ENCODE measurements at regions not wholly inside any gene's neighbourhood (a gene's known extent, or its start where the extent isn't known, plus 50 kb on each side); places are given as distances from the start of the nearest gene placed in this dataset.
A peak's percentile ranks its signal among the peaks of the same experiment; 100 is the strongest.
"Not testable (repeated sequence)": the region's sequence is repeated elsewhere in the genome, so short reads cannot be mapped to it uniquely, and the experiment has no call there.

- no peak overlapping the region for H3K27ac ChIP-seq
- DNase-seq (ENCODE audit: low read depth, low spot score), result no peak
These were observed 119.7 kb downstream of the MACROH2A1 start for GRCh38 chr5:135279328-135279727.

GRCh38 chr5:135276151-135276550 is 122.9 kb downstream of the MACROH2A1 start:
- H3K27ac ChIP-seq, result no peak overlapping the region
- DNase-seq (ENCODE audit: low read depth, low spot score), result no peak

GRCh38 chr5:135273212-135273611 is 125.8 kb downstream of the MACROH2A1 start:
- no peak for DNase-seq (ENCODE audit: low read depth, low spot score)
- H3K27ac ChIP-seq, result no peak overlapping the region

- no peak for DNase-seq (ENCODE audit: low read depth, low spot score)
- no peak overlapping the region for H3K27ac ChIP-seq
These were observed 126.7 kb downstream of the MACROH2A1 start for GRCh38 chr5:135272311-135272805.

GRCh38 chr5:135271533-135272310 is 127.3 kb downstream of the MACROH2A1 start:
- H3K27ac ChIP-seq, result no peak overlapping the region
- no peak for DNase-seq (ENCODE audit: low read depth, low spot score)

GRCh38 chr5:135269931-135270421 is 129.1 kb downstream of the MACROH2A1 start:
- peak; percentile 24 for DNase-seq (ENCODE audit: low read depth, low spot score)
- peak overlapping the region; percentile 37 for H3K27ac ChIP-seq

- H3K27ac ChIP-seq, result peak overlapping the region; percentile 37
These were observed 129.8 kb downstream of the MACROH2A1 start for GRCh38 chr5:135269199-135269598.

GRCh38 chr5:135266975-135267374 is 132.1 kb downstream of the MACROH2A1 start:
- DNase-seq (ENCODE audit: low read depth, low spot score), result no peak
- no peak overlapping the region for H3K27ac ChIP-seq

More at GRCh38 chr5:135269199-135269598, 129.8 kb downstream of the MACROH2A1 start:
- DNase-seq (ENCODE audit: low read depth, low spot score), result no peak

GRCh38 chr5:135266303-135266635 is 132.8 kb downstream of the MACROH2A1 start:
- no peak overlapping the region for H3K27ac ChIP-seq
- DNase-seq (ENCODE audit: low read depth, low spot score), result no peak

- H3K27ac ChIP-seq, result no peak overlapping the region
- no peak for DNase-seq (ENCODE audit: low read depth, low spot score)
These were observed 133.3 kb downstream of the MACROH2A1 start for GRCh38 chr5:135265497-135266302.

- H3K27ac ChIP-seq, result no peak overlapping the region
- no peak for DNase-seq (ENCODE audit: low read depth, low spot score)
These were observed 134.3 kb downstream of the MACROH2A1 start for GRCh38 chr5:135264451-135265440.

- H3K27ac ChIP-seq, result no peak overlapping the region
- DNase-seq (ENCODE audit: low read depth, low spot score), result no peak
These were observed 135.9 kb downstream of the MACROH2A1 start for GRCh38 chr5:135263022-135263668.

GRCh38 chr5:135262364-135262763 is 136.7 kb downstream of the MACROH2A1 start:
- no peak overlapping the region for H3K27ac ChIP-seq
- DNase-seq (ENCODE audit: low read depth, low spot score), result no peak

GRCh38 chr5:135260108-135260507 is 138.9 kb downstream of the MACROH2A1 start:
- DNase-seq (ENCODE audit: low read depth, low spot score); H3K27ac ChIP-seq: not testable (repeated sequence)

GRCh38 chr5:135255461-135256178 is 143.4 kb downstream of the MACROH2A1 start:
- no peak overlapping the region for H3K27ac ChIP-seq
- DNase-seq (ENCODE audit: low read depth, low spot score), result no peak

GRCh38 chr5:135254183-135254582 is 144.8 kb downstream of the MACROH2A1 start:
- DNase-seq (ENCODE audit: low read depth, low spot score), result no peak
- no peak overlapping the region for H3K27ac ChIP-seq

GRCh38 chr5:135253601-135254178 is 145.3 kb downstream of the MACROH2A1 start:
- no peak for DNase-seq (ENCODE audit: low read depth, low spot score)

GRCh38 chr5:135251093-135251492 is 147.9 kb downstream of the MACROH2A1 start:
- H3K27ac ChIP-seq, result no peak overlapping the region
- DNase-seq (ENCODE audit: low read depth, low spot score), result no peak

More at GRCh38 chr5:135253601-135254178, 145.3 kb downstream of the MACROH2A1 start:
- H3K27ac ChIP-seq, result no peak overlapping the region

Data from epithelial cell of prostate (primary cell).